ENCODE measurements at regions not wholly inside any gene's neighbourhood (a gene's known extent, or its start where the extent isn't known, plus 50 kb on each side); places are given as distances from the start of the nearest gene placed in this dataset.
A peak's percentile ranks its signal among the peaks of the same experiment; 100 is the strongest.
"Not testable (repeated sequence)": the region's sequence is repeated elsewhere in the genome, so short reads cannot be mapped to it uniquely, and the experiment has no call there.

DNA sequence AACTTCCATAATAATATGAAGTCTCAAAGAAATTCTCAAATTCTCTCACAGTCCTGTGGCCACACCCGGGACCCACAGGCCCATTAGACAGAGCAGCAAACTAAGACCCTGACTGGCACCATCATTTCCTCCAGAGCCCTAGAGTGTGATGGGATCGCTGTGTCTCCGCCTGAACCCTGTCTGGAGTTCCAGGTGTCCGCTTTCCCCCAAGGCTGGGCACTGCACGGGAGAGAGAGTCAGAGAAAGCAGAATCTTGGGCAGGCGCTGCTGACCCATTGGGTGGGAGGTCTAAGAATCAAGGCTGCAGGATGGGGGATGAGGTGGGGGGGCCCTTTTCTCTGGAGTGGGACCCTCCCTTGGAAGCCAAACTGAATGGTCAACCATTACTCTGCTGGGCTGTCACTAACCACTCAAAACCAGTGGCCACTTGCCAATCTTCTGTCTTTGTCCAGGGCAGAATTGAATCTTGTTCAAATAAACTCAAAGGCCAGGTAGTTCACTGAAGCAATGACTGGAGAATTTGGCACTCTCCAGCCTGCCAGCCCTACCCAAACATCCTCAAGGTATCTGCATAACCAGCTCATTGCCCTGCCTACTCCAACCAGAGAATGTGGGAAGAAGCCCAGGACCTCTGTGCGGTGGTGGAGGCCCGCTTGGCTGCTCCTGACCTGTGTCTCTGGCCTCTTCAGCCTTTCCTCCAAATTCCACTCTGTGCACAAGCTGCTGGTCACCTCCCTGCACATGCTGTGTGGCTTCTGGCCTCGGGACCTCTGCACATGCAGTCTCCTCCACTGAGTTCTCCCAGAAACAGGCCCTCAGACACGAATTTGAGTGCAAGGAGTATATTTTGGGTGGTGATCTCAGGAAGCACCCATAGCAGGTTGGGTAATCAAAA, 141.1 kb downstream of the CEBPB start:
- no peak for DNase-seq

GRCh38 chr20:50332491-50332980, 141.9 kb downstream of the CEBPB start:
- DNase-seq = no peak

DNA sequence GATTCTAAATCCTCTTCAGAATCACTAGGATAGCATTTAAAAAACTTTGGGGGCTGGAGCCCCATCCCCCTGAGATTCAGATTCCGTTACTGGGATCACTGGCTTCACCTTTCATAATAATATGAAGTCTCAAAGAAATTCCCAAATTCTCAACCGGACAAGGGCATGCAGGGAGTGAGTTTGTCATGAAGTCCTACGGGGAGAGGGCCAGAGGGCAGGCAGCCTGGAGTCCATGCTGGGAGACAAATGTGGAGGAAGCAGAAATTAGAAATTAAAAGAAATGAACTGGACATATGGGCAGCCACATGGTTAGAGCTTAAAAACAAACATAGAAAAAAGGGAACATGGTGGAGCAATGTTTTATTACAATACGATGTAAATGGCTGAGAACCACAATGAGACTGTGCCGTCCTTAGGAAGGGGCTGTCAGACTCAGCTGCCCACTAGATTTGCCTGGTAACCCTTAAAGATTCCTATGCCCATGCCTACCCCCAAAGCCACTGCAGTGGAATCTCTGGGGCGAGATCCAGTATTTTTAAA, 142.6 kb downstream of the CEBPB start:
- DNase-seq = no peak

DNA sequence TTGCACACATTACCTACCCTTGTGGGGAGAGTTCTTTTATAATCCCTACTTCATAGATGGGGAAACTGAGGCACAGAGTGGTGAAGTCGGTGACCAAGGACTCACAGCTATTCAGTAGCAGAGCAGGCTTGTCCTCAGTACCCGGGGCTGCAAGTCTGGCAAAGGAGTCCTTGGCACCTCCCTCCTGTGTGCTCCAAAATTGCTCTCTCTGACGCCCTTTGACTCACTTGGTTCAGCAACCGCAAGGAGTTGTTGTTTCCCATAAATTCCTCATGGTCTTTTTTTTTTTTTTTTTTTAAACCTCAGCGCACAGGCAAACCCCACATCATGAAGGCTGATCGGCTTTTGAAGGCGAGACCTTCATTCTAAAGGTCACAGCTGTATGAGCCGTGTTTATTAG, 143.2 kb downstream of the CEBPB start:
- DNase-seq = no peak

- DNase-seq = not testable (repeated sequence)
Measured at GRCh38 chr20:50334512-50334911, 143.9 kb downstream of the CEBPB start.

DNA sequence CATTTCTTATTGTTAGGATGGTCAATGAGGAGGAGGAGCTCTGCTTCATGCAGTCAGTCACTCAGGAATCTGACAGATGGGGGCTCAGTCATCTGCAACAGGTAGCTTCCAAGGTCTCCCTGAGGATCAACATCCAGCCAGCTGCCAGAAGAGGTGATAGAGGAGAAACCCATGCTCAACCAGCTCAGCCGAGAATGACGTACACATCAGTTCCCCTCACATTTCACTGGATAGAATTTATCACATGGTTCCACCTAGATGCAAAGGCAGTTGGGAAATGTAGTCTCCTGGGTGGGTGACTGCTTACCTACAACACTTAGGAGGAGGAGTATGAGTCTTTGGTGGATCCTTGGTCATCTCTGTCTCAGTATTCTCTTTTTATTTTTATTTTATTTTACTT, 144.5 kb downstream of the CEBPB start:
- no peak for DNase-seq

GRCh38 chr20:50335866-50336265, 145.2 kb downstream of the CEBPB start:
- no peak for DNase-seq

DNA sequence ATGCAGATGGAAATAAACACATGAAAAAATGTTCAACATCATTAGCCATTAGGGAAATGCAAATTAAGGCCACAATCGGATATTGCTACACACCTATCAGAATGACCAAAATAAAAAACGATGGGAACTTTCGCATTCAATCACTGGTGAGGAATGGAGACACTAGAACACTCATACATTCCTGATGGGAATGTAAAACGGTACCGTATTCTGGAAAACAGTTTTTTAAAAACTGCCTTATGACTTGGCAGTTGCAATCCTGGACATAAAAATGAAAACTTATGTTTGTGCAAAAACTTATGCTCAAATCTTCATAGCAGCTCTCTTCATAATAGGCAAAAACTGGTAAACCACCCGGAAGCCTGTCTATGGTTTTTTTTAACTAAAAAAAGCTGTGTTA, 146.0 kb downstream of the CEBPB start:
- no peak for DNase-seq

- DNase-seq = no peak
Measured at GRCh38 chr20:50337521-50338466, 147.2 kb downstream of the CEBPB start.

DNA sequence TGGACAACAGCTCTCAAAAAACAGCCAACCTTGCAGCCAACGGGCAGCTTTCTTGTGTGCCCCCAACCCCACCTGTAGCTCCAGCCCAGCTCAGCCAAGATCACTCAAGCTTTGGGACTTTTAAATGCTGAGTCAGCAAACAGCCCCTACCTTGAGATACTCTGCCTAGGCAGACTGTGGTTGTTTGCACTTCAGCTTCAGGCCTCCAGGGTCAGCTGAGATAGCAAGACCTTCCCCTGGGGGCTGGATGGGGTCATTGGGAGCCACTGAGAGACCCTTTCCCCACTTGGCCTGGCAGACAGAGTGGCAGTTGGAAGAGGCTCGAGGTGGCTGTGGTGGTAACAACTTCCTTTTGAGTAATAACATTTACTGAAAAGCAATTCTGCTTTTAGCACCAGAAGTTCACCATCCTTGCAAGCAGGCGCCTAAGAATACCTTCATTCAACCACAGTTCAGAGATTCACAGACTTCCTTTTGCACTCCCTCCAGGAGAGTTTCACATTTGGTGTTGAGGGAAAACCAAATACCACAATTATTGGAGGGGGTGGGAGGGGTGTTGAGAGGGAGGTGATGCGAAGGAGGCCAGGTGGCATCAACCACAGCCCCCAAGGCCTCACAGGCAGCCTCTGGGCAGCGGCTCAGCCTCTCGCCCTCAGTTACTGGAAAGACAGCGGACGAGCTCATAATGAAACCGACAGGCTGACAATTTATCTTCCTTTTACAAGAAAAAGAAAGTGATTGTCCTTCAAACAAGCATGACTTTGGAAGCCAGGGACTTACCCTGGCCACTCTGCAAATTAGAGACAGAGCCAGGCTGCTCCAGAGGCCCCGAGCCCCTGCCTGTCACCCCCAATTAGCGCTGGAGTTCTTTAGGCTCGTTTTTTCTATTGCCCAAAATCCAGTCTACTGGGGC, 148.1 kb downstream of the CEBPB start:
- DNase-seq = peak; percentile 74

- no peak for DNase-seq
Measured at GRCh38 chr20:50339466-50339901, 148.9 kb downstream of the CEBPB start.

DNA sequence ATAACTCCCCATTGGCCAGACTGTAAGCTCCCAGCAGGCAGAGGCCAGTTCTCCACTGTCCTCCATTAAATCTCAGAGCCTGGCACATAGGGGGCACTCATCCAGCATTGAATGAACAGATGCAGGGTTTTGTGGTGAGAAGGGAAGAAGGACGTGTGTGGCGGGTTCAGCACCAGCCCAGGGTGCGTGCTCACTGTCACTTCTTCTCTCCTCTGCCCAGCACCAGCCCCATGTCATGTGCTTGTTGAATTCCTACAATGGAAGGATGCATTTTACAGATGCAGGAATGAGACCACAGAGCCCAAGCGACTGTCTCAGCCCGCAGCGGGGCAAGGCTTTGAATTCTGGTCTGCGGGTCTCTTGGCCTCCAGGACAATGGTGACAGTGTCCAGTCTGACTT, 149.9 kb downstream of the CEBPB start:
- DNase-seq = no peak

DNA sequence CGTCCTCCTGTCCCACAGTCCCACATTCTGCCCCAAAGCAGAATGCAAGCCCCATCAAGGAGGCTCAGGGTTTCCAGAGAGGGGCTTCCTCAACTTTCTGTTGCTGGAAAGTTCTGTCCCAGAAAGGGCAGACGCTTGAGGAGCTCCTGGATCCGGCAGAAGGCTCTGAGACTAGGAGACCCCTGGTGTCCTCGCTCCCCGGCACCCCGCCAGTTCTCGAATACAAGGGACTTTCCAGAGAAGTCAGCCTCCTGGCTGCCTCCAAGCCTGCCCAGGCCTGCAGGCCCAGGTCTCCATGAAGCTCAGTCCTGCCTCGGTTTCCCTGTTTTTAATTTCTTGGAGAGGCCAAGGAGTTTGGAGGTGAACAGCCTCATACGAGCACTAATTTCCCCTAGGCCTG, 150.4 kb downstream of the CEBPB start:
- DNase-seq = no peak

DNA sequence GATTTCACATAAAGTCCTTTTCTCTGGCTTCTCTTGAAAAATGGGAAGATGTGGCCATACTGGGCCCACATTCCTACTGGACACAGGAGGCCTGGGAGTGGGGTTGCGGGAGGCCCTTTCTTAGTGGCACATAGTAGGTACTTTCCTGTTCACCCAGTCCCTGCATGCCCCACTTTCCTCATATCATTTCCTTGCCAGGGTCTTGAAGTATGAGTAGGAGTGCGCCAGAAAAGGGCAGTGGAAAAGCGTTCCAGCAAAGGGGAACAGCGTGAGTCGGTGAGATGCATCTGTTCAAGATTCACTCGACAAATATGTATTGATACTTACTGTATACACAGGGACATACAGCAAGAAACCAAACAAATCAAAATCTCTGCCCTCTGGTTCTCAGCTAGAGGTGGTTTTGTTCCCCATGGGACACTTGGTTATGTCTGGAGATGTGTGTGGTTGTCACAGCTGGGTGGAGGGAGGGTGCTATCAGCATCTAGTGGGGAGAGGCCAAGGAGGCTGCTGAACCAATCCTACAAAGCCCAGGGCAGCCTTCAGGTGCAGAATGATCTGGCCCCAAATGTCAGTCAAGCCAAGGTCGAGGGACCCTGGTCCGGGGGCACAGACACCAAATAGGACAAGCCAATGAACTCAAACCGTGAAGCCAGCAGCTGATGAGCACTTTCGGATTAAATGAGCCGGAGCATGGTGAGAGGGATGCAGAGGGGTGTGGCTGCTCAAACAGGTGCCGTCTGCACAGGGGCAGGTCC, 151.4 kb downstream of the CEBPB start:
- DNase-seq = no peak

DNA sequence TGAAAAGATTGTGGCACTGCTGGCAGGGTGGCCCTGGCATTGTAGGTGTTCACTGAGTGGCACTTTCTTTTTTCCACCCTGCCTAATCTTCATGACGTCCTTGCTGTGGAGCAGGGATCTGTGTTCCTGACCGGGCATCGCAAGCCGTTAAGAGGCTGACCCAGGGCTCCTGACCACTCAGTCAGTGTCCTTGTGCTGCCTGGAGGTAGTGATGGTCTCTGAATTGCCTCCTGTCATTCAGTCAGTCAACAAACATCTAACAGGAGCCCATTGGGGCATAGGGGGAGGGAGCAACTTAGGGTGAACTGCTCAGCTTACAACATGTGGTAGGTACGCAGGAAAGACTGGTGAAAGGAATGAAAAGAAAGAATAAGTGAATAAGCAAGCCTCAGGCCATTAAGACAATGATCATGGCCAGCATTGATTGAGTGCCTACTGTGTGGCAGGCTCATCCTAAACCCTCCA, 152.0 kb downstream of the CEBPB start:
- no peak for DNase-seq

DNA sequence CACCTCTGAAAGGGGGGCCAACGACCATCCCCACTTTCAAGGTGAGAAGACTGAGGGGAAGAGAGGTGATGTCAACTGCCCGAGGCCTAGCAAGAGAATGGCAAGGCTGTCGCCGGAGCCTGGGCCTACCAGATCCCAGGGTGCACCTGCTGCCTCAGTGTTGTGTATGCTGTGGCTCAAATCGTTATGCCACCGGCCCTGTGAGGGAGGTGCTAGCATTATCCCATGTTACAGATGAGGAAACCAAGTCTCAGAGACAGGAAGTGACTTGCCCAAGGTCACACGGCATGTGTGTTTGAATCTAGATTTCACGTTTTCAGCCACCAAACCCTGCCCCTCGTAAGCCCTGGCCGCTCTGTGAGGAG, 152.5 kb downstream of the CEBPB start:
- DNase-seq = no peak

DNA sequence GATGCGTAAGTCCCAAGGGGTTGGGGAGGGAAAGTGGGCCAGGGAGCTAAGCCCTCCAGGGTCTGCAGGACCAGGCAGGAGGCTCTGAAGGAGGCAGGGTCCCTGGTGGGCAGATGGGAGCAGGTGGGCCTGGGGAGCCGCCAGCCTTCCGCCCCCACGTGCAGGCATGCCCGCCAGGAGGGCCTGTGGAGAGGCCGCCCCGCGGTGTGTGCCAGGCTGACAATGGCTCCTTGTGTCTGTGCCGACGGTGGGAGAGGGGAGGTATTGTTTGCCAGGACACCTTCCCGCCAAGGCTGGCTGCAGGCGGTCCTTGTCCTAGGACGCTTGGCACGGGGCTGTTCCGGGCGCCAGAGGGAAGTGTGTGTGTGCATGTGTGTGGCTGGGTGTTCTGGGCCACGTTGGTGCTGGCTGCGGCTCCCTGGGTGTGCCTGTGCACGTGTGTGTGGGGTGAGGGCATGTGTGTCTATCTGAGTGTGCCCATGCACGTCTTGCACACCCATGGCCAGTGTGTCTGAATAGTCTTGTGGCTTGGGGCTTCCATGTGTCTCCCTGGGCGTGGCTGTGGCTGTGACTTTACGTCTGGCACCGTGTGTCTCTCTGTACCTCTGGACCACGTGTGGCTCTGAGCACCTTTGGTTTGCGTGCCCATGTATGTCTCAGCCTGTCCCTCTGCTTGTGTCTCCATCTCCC, 153.0 kb downstream of the CEBPB start:
- DNase-seq = no peak

GRCh38 chr20:50344232-50345071, 153.8 kb downstream of the CEBPB start:
- no peak for DNase-seq

- DNase-seq = no peak
Measured at GRCh38 chr20:50345712-50346373, 155.2 kb downstream of the CEBPB start.
